IPS-NIHi7 (cell line): ENCODE measurements at regions not wholly inside any gene's neighbourhood (a gene's known extent, or its start where the extent isn't known, plus 50 kb on each side); places are given as distances from the start of the nearest gene placed in this dataset.
"Not testable (repeated sequence)": the region's sequence is repeated elsewhere in the genome, so short reads cannot be mapped to it uniquely, and the experiment has no call there.

ENCODE experiments used
- DNase-seq: peaks from one replicate; pipeline ENCODE4 v3.0.0; 2012; ENCODE audit warnings: mixed read lengths; ENCODE audit errors: extremely low spot score

DNA sequence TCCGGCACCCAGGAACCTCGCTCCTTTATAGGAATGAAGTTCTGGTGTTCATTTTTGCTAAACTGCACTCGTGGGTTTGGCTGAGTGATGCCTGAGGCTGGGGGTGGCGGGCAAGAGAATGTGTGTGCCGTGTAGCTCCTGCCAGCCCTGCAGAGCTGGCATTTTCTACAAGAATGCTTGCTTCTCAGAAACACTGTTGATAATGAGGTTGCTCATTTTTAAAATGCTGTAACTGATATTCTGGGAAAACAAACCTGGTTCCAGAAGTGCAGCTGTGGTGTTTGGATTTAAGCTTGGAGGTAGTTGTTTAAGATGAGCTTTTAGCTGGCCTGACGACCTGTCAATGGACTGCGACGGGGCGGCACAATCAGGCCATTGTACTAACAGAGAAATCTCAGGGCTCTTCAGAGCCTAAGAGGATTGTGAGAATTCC is 511.9 kb upstream of the TNP1 start:
- DNase-seq, result no peak

DNA sequence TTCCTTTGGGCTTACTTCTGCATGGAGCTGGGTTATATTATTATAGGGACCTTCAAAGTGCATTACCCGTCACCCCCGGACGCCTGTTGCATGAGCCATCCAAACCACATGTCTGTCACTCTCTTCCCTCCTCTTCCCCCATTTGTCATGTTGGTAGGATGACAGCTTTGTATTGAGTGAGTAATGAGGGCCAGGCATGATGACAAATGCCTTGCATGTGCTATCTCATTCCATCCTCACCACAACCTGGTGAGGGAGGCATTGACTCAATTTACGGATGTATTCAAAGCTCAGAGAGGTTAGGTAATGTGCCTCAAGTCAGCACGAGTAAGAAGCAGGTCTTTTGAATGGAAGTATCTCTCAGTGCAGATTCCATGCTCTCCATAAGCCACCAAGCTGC is 510.5 kb upstream of the TNP1 start:
- no peak for DNase-seq

GRCh38 chr2:217367464-217367863 is 507.6 kb upstream of the TNP1 start:
- DNase-seq, result no peak

- no peak for DNase-seq
Observed at GRCh38 chr2:217366966-217367365, 507.1 kb upstream of the TNP1 start.

GRCh38 chr2:217366266-217366895 is 506.5 kb upstream of the TNP1 start:
- DNase-seq, result no peak

GRCh38 chr2:217365656-217366055 is 505.8 kb upstream of the TNP1 start:
- no peak for DNase-seq

GRCh38 chr2:217364224-217364623 is 504.4 kb upstream of the TNP1 start:
- no peak for DNase-seq

- no peak for DNase-seq
Observed at GRCh38 chr2:217363470-217363869, 503.6 kb upstream of the TNP1 start.

DNA sequence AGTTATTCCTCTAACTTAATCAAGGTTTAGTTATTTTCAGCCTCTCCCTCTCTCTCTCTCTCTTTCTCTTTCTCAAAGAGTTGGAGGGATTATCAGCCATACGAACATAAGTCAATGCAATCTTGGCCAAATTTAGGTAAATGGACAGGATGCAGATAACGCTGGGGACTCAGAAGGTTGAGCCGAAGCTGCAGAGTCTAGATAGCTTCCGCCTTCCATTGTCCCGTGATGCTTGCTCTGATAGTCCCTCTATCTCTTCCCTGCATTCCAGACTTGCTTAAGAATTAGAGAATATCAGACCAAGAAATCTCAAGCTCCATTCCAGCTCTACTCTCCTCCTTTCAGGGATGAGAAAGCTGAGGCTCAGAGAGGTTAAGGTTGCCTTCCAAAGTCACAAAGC is 502.8 kb upstream of the TNP1 start:
- DNase-seq, result no peak

DNA sequence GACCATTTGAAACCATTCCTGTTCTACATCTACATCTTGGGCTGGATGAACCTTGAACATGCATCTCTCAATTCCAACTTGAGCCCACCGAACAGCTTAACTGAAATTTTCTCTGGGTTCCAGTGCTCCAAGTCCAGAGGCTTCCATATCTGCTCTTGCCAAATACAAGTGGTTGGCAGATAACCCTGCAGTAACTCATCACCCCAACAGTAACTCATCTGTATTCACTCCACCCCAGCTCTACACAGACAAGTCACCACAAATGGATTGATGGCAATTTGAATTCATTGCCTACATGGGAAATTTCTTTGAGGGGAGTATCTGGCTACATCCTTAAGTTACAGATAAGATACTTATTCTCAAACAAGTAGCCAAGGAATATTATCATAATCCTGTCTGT is 502.4 kb upstream of the TNP1 start:
- no peak for DNase-seq

- DNase-seq, result no peak
Observed at GRCh38 chr2:217361483-217361880, 501.6 kb upstream of the TNP1 start.

DNA sequence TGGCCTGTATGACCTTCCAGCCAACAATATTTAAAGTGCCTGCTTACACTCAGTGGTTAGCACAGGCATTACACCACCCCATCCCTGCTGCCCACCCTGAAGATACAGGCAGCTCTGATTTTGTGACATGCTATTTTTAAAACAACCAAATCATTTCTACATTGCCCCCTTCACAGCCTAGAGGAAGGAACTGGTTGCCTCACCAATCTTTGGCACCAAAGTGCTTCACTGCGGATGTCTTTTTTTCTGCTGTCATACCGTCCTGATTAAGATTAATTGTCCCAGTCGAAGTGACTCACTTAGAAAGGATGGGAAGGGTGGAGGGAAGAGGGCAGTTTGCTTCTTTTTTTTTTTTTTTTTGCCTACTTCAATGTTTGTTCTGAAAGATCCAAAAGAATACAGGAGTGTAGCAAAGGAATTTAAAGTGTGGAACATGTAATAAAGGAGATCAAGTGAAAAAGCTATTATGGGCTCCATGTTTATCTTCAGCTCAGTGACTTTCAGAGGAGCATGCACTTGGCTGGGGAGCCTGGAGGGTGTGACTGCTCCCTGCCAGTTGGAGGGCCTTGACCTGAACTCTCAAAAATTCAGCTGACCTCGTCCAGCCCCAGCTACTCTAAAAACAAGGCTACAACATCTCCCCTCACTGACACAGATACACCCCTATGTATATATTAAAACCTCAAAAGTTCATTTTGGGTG is 501.1 kb upstream of the TNP1 start:
- DNase-seq, result no peak

DNA sequence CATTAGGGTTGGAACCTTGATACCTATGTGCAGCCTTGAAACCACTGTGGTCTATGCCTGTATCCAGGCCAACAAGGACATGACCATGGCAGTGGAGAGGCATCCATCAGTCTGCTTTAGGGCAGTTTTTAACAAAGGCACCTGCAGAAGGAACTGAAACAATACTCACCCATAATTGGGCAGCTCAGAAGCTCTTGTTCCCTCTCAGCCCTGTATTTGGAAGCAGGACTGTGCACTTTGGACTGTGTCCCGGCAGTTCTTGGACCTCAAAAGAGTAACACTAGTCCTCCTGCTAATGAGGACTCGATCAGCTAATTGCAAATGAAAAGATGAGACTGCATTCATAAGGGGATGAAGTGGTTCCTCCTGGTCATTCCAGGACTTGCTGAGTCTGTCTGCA is 500.2 kb upstream of the TNP1 start:
- no peak for DNase-seq

- DNase-seq, result no peak
Observed at GRCh38 chr2:217357886-217358620, 498.2 kb upstream of the TNP1 start.

GRCh38 chr2:217356781-217357180 is 496.9 kb upstream of the TNP1 start:
- DNase-seq, result no peak

GRCh38 chr2:217356142-217356541 is 496.3 kb upstream of the TNP1 start:
- no peak for DNase-seq

- no peak for DNase-seq
Observed at GRCh38 chr2:217353591-217353990, 493.7 kb upstream of the TNP1 start.

GRCh38 chr2:217351378-217351777 is 491.5 kb upstream of the TNP1 start:
- no peak for DNase-seq

GRCh38 chr2:217349251-217349650 is 489.4 kb upstream of the TNP1 start:
- DNase-seq, result no peak

DNA sequence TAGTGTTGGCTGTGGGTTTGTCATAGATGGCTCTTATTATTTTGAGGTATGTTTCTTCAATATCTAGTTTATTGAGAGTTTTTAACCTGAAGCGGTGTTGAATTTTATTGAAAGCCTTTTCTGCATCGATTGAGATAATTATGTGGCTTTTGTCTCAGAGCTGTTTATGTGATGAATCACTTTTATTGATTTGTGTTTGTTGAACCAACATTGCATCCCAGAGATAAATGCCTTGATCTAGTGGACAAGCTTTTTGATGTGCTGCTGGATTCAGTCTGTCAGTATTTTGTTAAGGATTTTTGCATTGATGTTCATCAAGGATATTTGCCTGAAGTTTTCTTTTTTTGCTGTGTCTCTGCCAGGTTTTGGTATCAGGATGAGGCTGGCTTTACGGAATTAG is 487.8 kb upstream of the TNP1 start:
- DNase-seq, result not testable (repeated sequence)

DNA sequence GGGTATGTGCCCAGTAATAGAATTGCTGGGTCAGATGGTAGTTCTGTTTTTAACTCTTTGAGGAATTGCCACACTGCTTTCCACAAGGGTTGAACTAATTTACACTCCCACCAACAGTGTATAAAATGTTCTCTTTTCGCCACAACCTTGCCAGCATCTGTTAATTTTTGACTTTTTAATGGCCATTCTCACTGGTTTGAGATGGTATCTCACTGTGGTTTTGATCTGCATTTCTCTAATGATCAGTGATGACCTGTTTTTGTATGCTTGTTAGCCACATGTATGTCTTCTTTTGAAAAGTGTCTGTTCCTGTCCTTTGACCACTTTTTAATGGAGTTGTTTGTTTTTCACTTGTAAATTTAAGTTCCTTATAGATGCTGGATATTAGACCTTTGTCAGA is 486.2 kb upstream of the TNP1 start:
- not testable (repeated sequence) for DNase-seq

- DNase-seq, result no peak
Observed at GRCh38 chr2:217340899-217341298, 481.0 kb upstream of the TNP1 start.

- DNase-seq, result no peak
Observed at GRCh38 chr2:217340176-217340575, 480.3 kb upstream of the TNP1 start.
